Loucy (cell line): ENCODE measurements at regions not wholly inside any gene's neighbourhood (a gene's known extent, or its start where the extent isn't known, plus 50 kb on each side); places are given as distances from the start of the nearest gene placed in this dataset.

Source experiments
- EZH2phosphoT487 ChIP-seq: fragments of 200-600 bp; IDR thresholded peaks from 2 replicates; pipeline ENCODE4 v1.6.1; 2018; ENCODE audit warnings: antibody characterized with exemption, mild to moderate bottlenecking, moderate library complexity, borderline replicate concordance
- TF ChIP-seq, protein P1 (sequence below): fragments of 200-600 bp; sonication (generic); conservative IDR thresholded peaks from 2 replicates; pipeline ENCODE4 v1.5.1; 2014; ENCODE audit warnings: mild to moderate bottlenecking, antibody characterized with exemption, low read length

DNA sequence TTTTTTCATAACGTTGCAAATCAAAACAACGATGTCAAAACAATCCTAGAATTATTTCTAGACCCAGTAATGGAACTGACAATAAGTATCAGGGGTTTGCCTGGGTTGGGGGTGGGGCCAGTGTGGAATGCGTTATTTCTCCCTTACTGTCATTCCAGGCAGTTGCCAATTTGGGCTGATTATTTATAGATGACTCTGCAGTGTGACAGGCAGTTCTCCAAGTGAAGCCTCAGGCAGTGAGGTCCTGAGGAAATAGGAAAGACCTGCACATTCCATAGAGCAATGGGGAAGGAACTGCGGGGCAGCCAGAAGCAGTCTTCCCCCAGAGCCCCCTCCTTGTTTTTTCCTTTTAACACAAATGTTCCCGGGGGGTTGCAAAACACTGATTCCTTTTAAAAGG, 179.0 kb downstream of the YTHDC2 start:
- TF ChIP-seq, protein P1, sequence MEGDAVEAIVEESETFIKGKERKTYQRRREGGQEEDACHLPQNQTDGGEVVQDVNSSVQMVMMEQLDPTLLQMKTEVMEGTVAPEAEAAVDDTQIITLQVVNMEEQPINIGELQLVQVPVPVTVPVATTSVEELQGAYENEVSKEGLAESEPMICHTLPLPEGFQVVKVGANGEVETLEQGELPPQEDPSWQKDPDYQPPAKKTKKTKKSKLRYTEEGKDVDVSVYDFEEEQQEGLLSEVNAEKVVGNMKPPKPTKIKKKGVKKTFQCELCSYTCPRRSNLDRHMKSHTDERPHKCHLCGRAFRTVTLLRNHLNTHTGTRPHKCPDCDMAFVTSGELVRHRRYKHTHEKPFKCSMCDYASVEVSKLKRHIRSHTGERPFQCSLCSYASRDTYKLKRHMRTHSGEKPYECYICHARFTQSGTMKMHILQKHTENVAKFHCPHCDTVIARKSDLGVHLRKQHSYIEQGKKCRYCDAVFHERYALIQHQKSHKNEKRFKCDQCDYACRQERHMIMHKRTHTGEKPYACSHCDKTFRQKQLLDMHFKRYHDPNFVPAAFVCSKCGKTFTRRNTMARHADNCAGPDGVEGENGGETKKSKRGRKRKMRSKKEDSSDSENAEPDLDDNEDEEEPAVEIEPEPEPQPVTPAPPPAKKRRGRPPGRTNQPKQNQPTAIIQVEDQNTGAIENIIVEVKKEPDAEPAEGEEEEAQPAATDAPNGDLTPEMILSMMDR: no peak
- TF ChIP-seq EZH2phosphoT487: no peak
